HG03097 (cell line): ENCODE measurements at regions not wholly inside any gene's neighbourhood (a gene's known extent, or its start where the extent isn't known, plus 50 kb on each side); places are given as distances from the start of the nearest gene placed in this dataset.
"Not testable (repeated sequence)": the region's sequence is repeated elsewhere in the genome, so short reads cannot be mapped to it uniquely, and the experiment has no call there.

Experiments used
- ATAC-seq: cut with Tn5 transposase; IDR thresholded peaks from one replicate; pipeline ENCODE4 v1.9.1; 2021; ENCODE audit not compliant: unreplicated experiment, low FRiP score

DNA sequence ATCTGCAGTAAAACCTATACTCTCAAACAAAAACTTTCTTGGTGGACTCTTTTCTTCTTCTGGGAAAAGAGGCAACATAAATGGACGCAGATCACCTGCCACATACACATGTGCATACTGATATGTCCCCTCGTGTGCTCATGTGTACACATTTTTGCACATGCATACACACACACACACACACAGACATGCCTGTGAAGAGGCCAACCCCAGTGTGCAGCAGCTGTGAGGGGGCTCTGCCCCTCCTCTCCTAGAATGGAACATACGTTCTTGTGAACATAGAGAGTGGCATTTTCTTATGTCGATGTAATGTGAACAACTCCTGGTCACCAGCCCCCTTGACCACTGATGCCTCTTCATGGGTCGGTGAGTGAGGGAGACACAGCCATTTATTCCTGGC, 188.9 kb upstream of the PLGLB2 start:
- ATAC-seq = not testable (repeated sequence)

DNA sequence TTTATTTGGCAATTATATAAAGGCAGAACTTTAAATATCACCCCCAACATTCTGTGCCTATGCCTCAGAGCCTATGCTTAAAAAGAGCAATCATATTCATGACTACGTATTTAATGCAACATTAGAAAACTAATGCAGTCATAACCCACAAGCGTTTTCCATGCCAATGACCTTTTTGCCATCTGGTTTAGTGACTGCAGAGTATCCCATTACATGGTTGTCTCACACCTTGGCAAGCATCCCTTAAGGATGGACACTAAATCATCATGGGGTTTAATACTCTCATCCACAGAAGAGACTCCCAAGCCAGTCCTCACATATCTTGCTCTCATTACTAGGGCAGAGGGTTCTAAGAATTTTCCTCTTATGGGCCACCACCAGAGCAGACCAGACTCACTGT, 188.2 kb upstream of the PLGLB2 start:
- ATAC-seq = not testable (repeated sequence)

DNA sequence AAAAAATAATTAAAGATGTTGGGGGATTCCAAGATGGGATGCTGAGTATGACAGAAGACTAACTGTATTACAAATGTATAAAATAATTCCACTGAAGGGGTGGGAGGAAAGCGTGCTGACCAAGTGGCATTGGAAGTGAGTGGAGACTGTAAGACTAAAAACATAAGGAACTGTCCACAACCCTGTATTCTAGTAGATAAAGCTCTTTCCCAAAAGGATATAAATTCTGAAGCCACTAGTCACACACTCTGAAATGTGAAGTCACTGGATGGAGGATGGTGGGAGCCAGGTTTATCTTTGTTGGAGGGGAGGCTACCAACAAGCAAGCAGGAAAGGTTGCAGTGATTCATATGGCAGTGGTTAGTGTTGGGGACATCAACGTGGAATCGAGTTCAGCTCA, 182.8 kb upstream of the PLGLB2 start:
- ATAC-seq = not testable (repeated sequence)

DNA sequence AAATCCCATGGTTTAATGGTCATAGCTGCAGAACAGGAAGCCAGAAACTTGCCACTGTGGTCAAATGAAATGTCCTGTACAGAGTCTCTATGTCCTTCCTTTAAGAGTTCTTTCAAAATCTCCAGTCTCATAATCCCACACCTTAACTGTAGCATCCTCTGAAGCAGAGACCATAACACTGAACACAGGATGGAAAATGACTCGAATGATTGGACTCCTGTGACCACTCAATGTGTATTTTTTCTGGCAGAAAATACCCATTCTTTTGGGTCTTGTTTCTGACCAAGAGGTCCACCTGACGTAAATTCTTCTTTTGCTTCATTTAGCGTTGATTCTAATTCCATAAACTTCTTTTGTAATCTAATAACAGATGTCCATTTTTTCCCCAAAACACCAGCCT, 181.4 kb upstream of the PLGLB2 start:
- ATAC-seq = not testable (repeated sequence)

DNA sequence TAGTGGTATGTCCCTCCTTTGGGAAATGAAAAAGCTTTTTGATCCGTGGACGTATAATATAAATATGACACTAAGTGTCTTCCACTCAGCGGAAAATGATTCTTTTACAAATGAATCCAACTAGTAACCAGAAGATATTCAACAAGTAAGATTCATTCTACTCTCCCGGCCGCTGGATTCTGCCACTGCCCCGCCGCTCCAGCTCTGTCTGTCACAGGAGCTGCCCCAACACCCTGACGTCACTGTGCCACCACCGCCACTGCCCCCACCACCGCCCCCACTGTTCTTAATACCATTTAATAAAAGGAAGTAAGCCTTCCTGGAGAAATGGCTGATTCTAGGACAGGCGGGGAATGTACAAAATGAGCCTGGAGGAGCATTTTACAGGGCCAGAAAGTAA, 180.8 kb upstream of the PLGLB2 start:
- ATAC-seq = not testable (repeated sequence)

DNA sequence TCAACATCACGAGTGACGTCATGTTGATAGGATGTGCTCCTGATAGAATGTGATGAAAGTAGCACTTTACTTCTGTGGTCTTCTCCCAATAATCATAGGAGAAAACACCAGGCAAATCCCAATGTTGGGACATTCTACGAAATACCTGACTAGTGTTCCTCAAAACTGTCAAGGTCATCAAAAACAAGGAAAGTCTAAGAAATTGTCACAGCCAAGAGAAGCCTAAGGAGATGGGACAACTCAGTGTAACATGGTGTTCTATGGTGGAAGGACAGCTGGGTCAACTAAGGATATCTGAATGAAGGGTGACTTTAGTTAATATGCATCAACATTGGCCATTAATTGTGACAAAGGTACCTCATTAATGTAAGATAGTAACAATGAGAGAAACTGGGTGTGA, 180.0 kb upstream of the PLGLB2 start:
- ATAC-seq = not testable (repeated sequence)

DNA sequence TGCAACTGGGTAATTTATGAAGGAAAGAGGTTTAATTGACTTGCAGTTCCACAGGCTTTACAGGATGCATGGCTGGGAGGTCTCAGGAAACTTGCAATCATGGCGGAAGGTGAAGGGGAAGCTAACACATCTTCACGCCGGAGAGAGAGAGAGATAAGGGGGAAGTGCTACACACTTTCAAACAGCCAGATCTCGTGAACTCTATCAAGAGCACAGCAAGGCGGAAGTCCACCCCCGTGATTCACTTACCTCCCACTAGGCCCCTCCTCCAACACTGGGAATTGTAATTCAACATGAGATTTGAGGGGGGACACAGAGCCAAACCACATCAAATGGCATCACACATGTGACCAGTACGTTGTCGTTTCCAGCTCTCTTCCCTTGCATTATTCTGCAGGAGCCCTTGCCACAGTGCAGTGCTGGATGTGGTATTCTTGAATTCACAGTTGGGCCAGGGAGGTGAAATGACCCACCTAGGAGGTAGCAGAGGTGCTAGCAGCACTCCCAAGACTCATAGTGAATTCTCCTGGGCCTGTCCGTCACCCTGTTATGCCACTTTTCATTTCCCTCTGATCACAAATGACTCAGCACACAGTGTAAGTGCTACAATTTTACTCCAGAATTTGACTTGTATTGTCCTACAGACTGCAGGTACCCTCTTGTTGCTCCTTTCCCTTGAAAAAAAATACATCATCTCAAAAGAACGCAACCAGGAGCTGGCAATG, 179.2 kb upstream of the PLGLB2 start:
- not testable (repeated sequence) for ATAC-seq

DNA sequence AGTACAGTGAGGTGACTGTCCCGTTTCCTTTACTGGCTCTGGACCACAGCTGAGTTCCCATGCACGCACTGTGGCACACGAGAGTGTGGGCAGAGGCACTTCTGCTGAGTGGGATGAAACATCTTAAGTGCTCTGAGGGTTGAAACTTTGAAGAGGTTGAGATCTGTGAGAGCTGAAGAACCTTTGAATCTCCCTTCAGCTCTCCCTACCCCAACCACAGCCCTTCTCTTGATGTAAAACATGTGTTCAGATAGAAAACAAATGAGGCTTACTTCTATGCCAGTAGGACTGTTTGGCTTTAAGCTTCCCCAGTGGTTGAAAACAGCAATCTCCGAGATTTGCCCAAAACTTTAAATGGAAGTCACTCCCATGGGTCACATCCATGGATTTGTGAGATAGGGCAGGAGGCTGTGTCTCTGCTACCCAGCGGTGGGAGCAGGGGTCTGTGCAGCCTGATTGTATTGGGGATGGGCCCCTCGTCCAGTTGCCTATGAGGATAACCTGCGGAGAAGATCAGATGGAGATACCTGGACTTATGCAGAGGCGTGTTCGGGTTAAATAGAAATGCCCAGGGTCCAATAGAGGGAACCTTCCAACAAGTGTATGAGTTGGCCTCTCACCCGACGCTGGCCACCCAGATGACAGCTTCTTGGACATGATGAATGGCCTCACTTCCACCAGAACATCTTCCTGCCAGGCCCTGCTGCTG, 178.0 kb upstream of the PLGLB2 start:
- not testable (repeated sequence) for ATAC-seq

DNA sequence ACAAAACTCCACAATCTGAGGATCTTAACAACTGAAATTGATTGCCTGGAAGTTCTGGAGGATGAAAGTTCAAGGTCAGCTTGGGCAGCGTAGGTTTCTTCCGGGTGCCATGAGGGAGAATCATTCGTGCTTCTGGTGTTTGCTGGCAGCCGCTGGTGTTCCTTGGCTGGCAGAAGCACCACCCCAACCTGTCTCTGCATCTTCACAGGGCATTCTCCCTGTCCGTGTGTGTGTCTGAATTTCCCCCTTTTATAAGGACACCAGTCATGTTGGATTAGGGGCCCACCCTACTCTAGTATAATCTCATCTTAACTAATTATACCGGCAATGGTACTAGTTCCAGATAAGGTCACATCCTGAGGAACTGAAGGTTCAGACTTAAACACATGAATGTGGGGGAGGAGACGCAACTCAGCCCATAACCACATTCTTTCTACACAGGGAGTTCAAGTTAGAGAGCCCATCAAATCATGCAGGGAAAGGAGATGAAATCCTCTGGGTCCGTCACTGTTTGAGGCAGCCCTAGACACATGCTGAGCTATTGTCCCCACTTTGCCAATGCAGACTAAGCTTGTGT, 175.9 kb upstream of the PLGLB2 start:
- ATAC-seq = not testable (repeated sequence)

DNA sequence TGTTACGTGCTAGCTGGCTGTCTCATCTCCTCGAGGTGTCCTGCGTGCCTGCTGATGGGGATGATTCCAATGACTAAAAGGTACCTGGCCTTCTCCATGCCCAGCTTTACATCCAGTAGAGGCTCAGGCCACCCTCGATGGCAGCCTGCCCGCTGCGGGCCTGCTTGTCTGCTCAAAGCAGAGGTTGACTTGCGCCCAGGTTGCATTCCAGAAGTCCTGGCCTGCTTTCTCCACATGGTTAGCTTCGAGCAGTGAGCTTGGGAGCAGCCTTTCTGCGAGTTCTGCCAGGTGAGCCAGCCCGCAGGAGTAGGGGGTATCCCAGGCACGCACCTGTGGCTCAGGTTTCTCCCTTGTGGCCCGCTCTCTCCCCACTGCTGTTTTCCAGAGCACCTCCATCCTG, 175.0 kb upstream of the PLGLB2 start:
- not testable (repeated sequence) for ATAC-seq

DNA sequence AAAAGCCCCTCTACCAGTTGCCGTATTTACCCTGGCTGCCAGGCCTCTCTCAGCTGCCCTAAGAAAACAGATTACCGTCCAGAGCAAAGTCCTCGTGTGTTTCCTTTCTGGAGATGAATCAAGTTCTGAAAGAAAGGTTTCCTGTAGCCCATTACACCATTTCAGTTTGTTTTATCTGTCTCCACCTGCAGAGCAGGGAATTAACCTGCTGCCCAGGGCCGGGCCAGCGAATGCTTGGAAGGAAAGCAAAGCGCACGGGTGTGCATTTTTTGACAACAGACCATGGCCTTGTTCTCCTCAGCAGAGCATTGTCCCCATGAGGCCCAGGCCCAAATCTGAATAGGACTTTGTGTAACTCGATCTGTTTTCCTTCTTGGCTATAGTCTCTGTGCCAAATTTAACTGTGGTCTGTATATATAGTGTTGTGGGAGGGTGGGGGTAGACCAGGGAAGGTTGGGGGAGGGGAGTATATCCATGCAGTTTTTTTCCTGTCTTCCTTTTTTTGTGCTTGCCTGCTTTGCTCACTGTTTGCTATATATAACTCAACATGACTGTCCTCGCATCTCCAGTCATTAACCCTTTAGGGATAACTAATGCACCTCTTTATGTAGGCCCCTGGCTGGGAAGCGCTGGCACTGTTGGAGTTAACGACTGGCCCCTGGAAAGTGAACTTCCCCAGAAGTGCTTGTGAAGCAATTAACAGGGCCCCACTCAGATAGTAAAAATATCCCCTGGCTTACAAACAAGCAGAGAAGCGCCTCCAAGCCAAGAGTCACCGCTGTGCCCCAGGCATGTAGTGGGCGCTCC, 174.3 kb upstream of the PLGLB2 start:
- not testable (repeated sequence) for ATAC-seq

DNA sequence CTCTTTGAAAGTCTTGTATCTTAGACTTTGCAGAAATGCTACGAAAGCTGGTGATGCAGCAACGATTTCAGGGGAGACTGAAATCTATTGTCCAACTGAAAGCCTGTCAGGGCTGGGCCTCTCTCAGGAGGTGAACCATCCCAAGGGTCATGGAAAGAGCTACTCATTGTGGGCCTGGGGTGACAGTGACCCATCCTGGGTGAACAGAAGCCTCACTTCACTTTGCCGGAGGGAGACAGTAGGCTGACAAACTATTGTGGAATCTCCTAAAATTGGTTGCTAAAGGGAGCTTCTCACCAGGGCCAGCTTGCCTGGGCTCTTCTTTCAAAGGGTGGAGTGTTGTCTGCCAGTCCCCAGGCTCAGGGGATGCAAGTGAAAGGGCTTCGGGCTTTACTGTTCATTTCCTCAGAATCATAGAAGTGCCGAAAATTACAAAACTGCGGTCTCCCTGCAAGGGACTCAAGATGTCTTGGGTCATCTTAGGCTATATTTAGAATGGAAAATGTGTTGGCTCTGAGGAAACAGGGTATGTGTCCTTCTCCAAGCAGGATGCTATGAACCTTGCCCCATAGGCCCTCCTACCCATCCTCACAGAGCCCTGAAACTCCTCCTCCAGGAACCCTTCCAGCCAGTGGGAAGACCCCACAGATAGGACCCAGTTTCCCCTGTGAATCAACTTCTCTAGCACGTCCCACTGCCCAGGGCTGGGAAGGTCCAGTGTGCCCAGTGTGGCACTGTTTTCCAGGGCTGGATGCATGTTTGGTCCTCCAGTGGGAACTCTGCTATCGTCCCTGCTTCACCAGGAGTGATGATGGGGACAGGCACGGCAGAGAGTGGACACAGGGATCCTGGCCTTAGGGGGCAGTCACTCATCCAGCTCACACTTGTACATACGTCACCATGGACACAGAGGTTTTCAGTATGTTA, 173.4 kb upstream of the PLGLB2 start:
- not testable (repeated sequence) for ATAC-seq

DNA sequence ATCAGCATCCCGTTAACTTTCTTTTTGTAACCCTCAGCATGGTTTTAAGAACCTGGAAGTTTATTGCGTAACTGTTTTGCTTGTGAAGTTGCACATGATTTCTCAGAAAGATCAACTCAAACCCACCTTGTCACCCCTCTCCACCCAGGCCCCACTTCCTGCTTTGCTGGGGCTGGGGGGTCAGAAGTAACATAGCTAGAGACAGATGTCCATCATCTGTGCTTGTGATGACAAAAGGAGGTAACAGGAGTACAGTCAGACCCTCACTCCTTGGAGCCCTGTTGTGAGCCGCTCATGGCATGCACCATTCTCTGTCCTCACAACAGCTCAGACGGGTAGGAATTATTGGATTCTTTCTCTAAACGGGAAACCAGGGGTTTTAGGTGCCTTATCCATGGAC, 172.7 kb upstream of the PLGLB2 start:
- not testable (repeated sequence) for ATAC-seq

DNA sequence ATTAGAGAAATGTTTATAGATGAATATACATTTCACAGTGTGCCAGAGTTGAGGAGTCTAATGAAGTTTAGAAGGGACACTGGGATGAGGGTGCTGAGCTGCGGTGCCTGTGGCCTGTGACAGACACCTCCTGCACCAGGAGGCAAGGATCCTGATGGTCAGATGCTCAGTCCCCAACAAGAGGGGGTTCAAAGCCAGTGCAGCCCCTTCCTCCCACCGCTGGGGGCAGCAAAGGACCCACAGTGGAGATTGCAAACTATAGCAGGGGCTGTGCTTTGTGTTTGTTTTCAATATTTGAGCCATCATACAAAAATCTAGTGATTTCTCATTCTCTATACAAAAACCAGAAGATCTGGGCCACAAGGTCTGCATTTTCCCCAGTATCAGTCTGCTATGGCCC, 170.5 kb upstream of the PLGLB2 start:
- not testable (repeated sequence) for ATAC-seq

DNA sequence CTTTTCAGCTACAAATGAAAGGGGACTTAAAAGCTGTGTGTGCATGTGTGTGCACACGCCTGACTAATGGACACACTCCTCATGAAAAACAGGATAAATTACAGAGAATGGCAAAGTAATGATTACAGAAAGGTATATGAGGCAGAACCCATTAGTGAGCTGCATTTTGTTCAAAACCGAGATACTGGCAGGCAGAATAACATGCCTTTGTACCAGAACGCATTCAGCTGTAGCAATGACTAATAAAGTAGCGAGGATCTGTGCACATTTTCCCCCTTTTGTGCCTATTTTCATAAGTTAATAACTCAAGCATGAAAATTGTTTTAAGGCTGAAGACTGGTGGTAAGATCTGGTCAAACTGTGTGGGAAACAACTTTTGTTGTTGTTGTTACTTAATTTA, 165.7 kb upstream of the PLGLB2 start:
- not testable (repeated sequence) for ATAC-seq

DNA sequence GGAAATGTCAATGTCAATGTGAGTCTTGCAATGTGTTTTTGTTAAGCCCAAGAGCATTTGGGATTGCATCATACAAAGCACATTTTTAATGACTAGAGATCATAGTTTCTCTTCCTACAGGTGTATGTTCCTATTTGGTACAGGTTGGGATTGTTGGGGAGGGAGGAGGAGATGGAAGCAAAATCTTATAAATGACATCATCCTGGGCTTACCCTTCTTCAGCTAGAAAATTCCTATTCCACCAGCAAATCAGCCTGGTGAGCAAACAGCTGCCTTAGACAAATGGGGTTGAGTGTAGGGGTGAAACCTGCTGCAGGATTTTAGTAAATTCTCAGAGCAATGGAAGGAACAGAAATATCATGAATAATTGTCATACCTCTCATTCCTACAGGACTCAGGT, 165.3 kb upstream of the PLGLB2 start:
- ATAC-seq = not testable (repeated sequence)

DNA sequence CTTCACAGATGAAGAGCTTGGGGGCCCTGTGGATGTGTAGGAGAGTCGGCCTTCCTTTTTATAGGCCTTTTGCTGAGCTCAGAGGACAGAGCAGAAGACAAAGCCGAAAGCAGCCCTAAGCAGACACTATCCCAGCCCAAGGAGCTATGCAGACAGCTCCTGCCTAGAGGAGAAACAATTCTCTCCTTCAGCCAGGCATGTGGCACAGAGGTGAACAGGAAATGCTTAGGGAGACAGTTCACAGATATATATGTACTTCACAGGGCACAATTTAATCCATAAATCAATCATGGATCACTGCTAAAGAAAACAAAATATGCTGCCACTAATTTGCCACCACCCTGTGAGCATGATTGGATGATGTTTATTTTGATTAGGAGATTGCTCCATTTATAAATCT, 164.5 kb upstream of the PLGLB2 start:
- ATAC-seq = not testable (repeated sequence)

DNA sequence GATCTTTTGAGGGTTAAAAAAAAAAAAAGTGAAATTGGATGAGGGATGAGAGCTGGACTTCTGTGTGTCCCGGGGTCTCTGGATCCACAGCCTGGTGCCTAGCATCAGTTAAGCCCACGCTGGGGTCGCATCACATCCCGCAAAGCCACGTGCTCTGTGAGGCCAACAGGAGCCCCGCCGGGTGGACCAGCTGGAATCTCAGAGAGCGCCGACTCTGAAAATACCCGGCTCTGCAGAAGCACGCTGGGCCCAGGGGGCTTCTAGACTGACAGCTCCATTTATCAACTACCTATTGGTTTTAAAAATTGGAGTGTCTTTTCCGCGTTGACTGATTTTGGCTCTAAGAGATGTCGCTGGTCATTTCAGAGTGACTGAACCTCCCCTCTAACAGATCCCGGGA, 164.1 kb upstream of the PLGLB2 start:
- ATAC-seq = not testable (repeated sequence)

DNA sequence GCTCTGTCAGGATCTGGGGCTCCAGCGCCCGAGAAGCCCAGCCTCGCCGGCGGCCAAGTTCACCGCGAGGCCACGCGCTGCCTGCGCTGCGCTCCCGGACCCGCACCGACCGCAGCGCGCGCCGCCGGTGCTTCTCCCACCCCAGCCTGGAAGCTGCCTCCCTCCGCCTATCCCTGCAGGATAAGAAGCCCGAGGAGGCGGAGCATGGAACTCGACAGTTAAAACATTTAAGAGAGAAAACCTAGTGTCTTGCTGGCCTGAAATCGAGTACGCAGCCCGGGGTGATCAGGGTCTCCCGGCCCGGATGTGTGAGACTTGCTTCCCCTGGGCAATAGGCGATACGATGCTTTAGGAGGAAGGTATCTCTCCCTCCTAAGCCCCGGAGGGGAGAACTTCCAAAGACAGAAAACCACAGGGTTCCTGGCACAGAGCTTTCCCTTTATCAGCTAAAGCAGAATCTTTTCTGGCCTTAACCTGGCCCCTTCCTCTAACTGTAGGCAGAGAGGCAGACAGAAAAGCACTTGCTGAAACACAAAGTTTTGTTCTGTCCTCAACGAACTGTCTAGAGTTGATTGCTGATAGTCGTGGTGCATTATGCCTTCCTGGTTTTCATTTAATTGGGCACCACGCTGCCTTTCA, 163.5 kb upstream of the PLGLB2 start:
- not testable (repeated sequence) for ATAC-seq
